GM18858 (cell line): ENCODE measurements at regions not wholly inside any gene's neighbourhood (a gene's known extent, or its start where the extent isn't known, plus 50 kb on each side); places are given as distances from the start of the nearest gene placed in this dataset.
"Not testable (repeated sequence)": the region's sequence is repeated elsewhere in the genome, so short reads cannot be mapped to it uniquely, and the experiment has no call there.

Source experiments
- ATAC-seq: cut with Tn5 transposase; IDR thresholded peaks from one replicate; pipeline ENCODE4 v1.9.1; 2021; ENCODE audit not compliant: unreplicated experiment

DNA sequence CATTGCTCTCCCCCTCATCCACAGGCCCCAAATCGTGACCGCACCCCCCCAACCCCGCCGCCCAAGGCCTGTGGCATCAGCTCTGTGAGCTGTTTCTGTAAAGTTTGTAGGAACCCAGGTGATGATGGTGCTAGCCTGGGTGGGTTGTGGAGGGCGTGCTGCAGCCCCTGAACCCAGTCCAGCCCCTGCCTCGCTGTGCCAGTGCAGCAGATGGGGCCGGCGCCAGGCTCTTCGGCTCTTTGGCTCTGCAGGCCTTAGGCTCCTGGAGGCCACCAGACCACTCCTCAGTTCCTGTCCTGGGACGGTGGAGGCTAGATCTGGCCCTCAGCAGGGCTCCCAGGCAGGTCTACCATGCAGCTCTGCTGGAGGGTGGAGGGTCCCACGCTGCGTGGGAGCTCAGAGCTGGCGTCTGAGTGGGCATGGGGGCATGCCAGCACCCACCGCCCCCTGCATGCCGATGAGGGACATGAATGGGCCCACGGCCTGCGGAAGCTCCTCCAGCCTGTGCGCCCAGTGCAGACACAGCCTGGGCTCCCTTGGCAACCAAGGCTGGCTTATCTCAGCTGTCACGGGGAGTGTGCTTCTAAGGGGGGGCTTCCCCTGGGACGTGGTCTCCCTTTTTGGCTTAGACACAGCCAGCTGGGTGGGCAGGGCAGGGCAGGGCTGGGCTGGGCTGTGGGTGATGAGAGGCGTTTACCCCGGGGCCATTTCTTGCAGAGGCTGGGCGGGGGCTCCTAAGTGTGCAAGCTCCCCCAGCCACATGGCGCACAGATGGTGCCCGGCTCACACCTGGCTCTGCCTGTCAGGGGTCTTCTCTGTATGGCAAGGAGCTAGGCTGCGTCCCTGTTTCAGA, 1187.6 kb downstream of the BRD1 start:
- ATAC-seq = no peak

DNA sequence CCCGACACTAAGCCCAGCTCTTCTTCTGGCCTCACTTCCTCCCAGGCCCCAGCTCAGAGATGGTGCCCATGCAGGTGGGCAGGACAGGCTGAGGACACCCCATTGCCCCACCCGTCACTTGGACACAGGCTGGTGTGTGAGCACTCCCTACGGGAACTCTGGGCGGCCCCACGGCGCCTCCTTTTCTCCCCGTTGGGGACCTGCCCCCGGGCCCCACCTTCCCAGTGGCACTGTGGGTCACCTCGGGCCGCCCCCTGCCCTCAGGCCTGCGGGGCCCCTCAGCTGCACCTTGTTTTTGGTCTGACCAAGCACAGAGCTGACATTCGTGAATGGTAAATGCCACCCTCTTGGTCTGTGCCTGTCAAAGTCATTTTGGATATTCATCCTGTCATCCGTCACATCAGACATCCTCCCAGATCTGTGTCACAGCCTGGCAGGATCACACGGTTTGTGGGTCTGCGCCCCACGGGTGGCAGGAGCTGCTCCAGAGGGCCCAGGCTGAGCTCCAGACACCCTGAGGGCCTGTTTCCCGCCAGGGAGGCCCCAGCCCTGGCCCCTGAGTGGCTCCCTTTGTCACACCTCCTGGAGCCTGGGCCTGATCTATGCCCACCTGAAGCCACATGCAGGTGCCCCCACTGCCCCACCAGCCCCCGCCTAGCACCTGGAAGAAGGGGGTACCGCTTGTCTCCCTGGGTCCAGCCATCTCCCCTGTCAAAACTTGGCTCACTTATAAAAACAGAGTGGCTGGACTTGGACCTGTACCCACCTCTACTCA, 1188.5 kb downstream of the BRD1 start:
- ATAC-seq = no peak

DNA sequence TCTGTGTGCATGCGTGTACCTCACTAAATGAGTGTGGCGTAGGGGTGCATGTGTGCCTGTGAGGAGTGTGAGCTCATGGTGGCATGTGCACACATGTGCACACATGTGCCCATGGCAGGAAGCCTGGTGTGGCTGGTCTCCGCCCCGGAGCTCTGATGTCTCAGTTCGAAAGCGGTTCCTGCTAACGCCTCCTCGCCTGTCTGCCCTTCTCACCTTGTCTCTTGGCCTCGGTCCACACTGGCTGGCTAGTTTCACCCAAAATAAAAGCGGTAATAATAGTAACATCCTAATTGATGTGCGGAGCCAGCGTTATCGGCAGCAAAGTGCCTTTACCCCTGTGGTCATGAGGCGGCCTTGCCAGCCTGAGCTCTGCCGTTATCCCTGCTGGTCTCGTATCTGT, 1190.4 kb downstream of the BRD1 start:
- no peak for ATAC-seq

DNA sequence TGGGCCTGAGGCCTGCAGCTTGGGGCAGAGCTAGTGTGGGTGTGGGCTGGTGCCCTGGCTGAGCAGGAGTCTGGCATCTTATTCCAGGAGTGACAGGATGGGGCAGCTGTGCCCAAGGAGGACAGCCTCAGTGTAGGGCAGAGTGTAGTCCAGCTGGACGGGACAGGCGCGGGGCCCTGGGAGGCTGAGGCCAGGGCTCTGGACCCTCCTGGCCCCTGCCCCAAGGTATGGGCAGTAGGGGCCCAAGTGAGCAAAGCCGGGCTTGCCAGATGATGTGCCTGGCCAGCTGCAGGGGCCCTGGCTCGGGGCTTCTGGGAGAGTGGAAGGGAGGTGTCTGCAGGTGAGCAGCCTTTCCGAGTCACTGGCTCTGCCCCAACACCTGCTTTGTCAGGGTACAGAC, 1190.9 kb downstream of the BRD1 start:
- no peak for ATAC-seq

DNA sequence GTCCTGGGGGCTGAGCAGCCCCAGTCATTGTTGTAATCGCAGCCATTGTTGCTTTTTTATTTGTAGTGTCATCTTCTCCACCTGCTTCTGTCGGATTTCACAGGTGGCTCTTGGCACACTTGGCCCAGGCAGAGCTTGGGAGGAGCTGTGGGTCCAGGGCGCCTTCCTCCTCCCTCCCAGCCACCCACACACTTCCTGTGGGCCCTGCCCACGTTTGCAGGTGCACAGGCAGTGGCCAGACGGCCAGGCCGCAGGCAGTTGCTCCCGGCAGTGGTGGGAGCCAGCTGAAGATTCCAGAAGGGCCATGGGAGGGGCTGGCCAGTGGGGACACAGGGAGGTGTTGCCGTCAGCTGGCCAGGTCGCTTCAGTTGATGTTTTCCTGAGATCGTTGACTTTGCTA, 1191.9 kb downstream of the BRD1 start:
- no peak for ATAC-seq

DNA sequence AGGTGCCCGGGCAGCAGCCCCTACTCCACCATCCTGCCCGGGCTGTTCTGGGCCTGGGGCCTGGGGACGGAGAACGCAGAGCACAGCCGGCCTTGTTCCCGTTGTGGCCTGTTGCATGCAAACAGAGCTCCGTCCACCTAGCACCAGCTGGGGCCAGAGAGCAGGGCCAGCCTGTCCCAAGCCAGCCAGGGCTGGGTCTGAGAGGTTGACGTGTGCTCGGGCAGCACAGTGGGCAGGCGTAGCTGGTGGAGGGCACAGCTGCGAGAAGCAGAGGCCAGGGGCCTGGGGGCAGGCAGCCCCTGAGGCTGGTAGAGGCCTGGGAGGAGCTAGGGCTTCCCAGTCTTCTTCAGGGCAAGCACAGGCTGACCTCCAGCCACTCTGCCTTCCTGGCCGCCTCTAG, 1192.6 kb downstream of the BRD1 start:
- ATAC-seq = no peak

DNA sequence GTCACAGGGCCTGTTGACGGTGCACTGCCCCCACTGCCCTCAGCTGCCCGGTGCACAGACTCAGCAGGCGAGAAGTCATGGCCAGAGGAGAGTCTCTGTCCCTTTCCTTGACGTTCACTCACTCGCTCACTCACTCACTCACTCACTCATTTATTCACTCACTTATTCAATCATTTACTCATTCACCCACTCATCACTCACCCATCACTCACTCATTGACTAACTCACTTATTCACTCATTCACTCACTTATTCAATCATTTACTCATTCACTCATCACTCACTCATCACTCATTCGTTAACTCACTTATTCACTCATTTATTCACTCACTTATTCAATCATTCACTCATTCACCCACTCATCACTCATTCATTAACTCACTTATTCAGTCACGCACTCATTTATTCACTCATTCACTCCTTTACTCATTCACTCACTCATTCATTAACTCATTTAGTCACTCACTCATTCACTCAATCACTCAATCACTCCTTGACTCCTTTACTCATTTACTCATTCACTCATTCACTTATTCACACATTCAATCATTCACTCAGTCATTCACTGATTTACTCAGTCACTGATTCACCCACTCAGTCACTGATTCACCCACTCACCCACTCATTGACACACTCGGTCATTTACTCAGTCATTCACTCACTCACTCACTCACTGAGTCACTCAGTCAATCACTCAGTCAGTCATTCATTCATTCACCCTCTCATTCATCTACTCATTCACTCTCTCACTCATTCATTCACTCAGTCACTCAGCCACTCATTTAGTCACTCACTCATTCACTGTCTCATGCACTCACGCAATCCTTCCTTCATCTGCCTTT, 1193.5 kb downstream of the BRD1 start:
- no peak for ATAC-seq

DNA sequence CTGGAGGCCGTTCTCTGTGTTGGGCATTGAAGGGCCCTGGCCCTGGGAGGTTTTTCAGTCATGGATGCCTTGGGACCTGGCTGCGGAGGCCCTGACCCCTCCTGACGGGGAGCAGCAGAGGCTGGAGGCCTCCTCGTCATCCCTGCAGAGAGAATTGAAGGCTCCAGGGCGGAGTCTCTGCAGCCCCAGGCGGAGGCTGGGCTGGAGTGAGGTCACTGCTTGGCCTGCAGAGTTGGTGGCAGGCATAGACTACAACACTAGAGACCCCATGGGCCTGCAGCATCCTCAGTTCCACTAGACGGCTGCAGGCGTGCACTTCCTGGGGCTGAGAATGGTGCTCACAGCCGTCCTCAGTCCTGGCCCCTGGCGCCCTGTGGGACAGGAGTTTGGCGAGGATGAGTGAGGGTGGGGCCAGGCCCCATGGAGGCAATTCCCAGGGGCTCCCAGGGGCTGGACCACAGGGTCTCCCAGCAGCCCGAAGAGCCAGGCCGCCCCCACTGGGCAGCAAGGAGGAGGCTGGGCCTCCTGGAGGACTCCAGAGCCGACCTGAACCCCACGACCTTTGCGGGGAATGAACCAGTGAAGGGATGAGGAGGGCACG, 1194.9 kb downstream of the BRD1 start:
- no peak for ATAC-seq

DNA sequence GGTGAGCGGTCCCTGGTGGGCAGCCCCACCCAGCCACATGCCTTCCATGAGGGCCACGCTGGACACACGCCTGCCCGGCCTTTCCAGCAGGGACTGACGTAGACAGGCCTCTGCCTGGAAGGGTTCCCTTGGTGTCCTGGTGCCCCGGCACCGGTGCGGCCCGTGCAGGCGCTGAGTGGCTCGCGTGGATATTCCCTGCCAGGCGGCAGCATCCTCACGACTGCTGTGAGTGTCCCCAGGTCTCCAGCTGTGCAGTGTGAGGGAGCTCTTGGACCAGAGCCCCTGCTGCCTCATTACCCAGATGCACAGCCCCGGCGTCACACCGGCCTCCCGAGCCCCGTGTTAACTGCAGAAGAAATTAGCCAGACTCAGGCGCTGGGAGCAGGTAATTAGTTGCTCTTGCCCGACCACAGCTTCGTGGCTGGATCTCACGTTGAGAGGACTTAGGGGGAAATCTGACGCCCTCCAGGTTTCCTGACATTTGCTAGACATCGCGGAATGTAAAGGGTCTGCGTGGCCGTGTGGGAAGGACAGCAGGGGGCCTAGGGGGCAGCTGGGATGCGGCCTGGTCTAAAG, 1196.3 kb downstream of the BRD1 start:
- no peak for ATAC-seq

DNA sequence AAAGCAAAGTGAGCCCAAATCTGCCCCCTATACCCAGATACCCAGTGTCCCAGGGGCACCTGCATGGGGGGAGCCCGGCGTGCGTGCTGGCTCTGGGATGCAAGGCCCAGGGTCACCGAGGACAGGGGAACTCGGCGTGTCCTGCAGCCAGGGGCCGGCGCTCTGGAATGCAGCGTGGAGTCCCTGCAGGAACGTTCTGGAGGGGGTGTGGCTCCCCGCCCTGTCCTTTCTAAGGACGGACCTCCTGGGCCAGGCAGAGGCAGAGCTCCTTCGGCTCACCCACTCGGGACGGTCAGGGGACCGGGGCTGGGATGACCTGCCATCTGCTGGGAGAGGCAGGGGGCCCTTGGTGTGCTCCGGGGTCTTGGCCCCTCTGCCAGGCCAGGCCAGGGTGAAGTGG, 1196.8 kb downstream of the BRD1 start:
- ATAC-seq = no peak

DNA sequence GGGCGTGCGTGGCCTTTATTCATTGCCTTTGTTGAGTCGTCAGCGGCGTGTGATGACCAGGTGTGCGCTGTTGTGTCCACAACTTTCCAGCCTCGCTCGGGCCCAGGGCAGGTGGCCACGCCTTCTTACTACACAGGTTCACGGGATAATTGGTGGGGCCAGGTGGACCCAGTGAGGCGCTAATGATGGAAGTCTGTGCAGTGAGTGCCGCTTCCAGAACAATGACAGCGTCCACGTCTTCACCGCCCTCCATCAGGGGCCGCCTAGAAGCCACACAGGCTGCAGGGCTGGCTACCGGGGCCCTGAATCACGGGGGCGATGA, 1197.3 kb downstream of the BRD1 start:
- ATAC-seq = no peak

DNA sequence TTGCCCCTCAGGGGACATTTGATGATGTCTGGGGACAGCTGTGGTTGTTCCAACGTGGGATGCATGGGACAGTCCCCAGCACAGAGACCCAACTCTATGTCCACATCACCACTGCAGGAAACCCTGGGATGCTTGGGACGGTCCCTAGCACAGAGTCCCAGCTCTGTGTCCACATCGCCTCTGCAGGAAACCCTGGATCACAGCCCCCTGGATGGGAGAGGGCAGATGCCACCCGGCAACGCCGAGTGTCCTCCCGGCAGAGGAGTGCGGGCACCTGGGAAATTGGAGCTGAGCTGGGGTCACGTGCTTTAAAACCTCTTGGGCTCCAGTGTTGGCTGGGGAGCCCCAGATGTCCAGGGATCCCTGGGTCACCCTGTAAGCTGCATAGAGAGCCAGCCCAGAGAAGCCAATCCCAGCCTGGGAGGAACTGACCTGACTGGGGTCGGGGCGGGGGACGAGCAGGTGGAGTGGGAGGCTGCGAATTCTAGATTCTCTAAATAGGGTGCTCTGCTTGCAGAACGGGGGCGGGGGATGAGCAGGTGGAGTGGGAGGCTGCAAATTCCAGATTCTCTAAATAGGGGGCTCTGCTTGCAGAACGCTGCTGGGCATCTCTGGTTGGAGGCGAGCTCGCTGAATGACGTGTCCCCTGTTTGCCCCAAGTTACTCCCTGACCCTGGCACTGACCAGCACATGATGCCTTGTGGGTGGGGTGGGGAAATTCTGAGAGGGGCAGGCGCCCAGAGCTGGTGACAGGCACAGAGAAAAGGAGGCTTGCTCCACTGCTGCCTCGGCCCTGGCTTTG, 1197.8 kb downstream of the BRD1 start:
- ATAC-seq = no peak

DNA sequence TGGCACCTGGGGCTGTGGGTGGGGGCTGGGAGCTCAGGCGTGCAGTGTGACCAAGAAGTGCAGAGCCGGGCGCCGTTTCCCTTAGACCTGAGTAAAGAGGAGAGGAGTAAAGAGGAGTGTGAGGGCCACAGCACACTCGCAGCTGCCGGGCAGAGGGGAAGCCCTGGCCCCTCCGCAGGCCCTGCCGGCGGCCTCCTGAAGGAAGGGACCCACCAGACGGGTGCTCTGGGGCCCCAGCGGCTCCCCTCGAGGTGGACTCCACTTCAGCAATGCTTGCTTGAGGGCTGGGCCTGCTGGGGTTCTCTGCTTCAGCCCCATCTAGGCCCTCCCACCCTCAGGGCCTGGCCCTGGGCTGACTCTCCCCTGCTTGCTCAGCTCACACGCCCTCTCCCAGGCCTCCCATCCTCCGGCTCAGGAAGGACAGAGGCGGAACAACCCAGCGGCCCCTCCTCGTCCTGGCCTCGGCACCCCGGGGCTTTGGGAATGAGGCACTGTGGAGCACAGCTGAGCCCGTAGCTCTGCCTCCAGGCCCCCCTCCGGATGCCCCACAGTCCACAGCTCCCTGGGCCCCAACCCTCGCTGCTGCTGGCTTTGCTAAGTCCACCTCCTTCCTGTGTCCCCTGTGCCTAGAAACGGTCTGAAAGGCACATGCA, 1198.7 kb downstream of the BRD1 start:
- no peak for ATAC-seq

DNA sequence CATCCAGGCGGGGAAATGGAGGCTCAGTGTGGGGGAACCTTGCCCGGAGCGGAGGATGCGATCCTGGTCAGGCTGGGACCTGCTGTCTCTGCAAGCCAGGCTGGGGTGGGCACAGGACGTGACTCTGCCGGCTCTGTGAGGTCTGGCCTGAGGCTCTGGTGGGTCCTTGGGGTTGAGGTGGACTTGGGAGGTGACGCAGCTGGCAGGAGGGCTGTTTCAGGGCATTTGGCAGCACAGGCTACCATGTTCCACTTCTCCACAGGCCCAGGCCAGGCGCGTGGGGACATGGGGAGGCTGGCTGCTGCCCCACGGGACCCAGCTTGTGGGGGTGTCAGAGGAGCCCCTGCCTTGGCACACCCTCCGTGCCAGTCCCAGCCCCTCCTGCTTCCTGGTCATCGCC, 1199.7 kb downstream of the BRD1 start:
- ATAC-seq = no peak

DNA sequence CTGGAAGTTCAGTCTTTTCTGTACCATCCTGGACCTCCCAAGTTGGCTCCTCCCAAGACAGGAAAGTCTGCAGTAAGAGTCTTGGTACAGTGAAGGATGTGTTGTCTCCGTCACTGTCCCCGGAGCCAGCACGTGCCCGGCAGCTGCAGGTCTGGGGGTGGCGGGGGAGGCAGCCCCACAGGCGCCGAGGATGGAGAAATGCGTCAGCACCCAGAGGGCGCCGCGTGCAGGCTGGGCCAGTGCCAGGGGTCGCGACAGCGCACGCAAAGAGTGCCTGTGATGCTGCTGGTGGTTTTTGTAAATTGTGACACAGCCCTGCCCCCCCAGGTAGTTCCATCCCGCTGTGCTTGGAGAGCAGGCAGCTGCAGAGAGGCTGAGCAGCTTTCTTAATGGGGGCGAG, 1200.5 kb downstream of the BRD1 start:
- ATAC-seq = no peak

DNA sequence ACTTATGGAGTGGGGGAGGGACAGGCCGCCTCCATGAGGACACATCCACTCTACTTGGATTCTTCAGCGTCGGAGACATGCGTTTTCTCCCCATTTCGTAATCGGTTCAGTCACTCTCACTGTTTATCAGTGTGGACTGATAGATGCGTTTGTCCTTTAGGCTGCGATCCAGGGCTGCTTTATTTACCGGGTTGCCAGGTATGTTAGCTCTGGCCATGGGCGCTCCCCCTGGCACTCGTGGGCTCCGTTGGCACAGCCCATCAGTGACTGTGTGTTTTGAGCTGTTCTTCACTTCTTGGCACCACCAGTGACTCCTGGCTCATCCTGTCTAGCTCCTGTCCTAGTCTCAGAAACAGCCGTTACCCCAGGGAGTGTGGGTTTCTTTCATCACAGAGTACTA, 1203.3 kb downstream of the BRD1 start:
- no peak for ATAC-seq

DNA sequence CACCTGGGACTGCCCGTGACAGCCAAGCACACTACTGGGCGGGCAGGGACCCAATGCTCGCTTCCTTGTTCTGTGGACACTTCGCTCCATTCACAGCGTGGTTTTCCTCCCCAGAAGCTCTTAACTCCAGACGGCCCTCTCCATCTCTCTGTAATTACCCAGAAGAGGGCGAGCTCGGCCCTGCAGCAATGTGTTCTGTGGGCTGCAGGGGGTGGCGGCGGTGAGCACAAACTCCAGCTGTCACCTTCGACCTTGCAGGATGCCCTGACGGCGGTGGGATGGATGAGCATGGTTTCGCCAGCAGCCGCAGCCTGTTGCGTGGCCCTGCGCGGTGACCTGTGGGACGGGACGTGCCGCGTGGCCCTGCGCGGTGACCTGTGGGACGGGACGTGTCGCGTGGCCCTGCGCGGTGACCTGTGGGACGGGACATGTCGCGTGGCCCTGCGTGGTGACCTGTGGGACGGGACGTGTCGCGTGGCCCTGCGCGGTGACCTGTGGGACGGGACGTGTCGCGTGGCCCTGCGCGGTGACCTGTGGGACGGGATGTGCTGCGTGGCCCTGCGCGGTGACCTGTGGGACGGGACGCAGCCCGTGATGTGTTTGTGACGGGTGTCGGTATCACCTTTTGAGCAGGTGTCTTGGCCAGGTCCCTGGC, 1204.7 kb downstream of the BRD1 start:
- ATAC-seq = no peak

DNA sequence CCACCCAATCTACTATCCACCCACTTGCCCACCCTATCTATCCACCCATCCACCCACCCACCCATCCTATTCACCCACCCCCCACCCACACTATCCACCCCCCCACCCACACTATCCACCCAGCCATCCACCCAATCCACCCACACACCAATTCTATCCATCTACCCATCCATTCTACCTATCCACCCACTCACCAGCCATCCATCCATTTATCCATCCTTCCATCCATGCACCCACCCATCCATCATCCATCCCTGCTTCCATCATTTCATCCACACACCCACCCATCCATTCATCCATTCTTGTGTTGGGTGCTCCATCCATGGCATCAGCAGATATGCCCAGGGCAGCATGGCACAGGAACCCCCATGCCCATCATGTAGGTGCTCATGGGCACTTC, 1206.6 kb downstream of the BRD1 start:
- no peak for ATAC-seq

DNA sequence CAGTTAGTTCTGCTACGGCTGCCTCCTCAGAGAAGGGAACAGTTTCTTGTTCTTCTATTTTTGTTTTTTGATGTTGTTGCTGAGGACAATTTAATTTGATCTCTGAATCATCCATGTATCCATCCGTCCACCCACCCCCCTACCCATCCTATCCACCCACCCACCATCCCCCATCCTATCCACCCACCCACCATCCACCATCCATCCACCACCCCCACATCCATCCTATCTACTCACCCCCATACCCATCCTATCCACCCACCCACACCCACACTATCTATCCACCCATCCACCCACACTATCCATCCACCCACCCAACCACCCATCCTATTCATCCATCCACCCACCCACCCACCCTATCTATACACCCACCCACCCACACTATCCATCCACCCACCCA, 1207.2 kb downstream of the BRD1 start:
- ATAC-seq = not testable (repeated sequence)
